ENCODE measurements at regions not wholly inside any gene's neighbourhood (a gene's known extent, or its start where the extent isn't known, plus 50 kb on each side); places are given as distances from the start of the nearest gene placed in this dataset.

DNA sequence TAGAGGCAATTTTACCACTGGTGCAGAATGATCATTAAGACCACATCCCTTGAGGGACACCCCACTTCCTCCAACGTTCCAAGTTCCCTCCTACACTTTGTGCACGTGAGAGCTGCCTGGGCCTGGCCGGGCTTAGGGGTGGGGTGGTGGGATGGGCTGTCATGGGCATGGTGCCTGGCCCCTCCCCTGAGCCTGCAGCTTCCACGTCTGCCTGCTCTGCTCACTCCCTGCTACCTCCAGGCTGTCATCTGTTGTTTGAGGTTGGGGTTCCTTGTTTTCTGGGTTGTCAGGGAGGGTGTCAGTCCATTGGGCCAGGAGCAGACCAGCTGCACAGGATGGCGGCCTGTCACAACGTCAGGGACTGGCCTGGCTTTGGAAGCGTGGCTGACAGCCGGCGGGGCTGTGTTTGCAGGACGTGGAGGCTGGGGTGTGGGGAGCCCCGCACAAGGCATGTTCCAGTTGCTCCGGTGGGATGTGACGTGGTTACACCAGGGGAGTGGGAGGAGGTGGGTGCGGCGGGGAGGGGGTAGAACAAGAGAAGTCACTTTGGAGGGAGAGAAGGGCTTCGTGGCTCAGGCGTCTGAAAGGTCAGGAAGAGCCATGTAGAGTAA is 72.3 kb downstream of the RTP5 start:
- Histone ChIP-seq H3K36me3 (ENCODE audit: low read length) (no peaks in the 10 kb centered on the region), H3K27me3 (ENCODE audit: low read length) (no peaks in the 10 kb centered on the region), H3K4me3 (ENCODE audit: insufficient read depth, low read length, poor library complexity, severe bottlenecking) (no peak overlapping the region), H3K79me2 (ENCODE audit: insufficient read depth, low read length) (no peaks in the 10 kb centered on the region), H2AFZ (ENCODE audit: low read depth, low read length, severe bottlenecking) (no peak overlapping the region), H3K27ac (ENCODE audit: low read depth, low read length) (no peak overlapping the region), H3K9me3 (ENCODE audit: insufficient read depth, low read length) (no peaks in the 10 kb centered on the region), H4K20me1 (ENCODE audit: low read depth, low read length) (no peaks in the 10 kb centered on the region), H3K9me2 (replicated peaks; ENCODE audit: insufficient read depth, low read length) (no peaks in the 10 kb centered on the region), H3K9ac (ENCODE audit: low read length) (no peak overlapping the region), H3F3A (ENCODE audit: insufficient read depth) (no peaks in the 10 kb centered on the region), H3K4me2 (ENCODE audit: low read depth, low read length, poor library complexity, severe bottlenecking) (no peak overlapping the region)
- TF ChIP-seq, protein P1, sequence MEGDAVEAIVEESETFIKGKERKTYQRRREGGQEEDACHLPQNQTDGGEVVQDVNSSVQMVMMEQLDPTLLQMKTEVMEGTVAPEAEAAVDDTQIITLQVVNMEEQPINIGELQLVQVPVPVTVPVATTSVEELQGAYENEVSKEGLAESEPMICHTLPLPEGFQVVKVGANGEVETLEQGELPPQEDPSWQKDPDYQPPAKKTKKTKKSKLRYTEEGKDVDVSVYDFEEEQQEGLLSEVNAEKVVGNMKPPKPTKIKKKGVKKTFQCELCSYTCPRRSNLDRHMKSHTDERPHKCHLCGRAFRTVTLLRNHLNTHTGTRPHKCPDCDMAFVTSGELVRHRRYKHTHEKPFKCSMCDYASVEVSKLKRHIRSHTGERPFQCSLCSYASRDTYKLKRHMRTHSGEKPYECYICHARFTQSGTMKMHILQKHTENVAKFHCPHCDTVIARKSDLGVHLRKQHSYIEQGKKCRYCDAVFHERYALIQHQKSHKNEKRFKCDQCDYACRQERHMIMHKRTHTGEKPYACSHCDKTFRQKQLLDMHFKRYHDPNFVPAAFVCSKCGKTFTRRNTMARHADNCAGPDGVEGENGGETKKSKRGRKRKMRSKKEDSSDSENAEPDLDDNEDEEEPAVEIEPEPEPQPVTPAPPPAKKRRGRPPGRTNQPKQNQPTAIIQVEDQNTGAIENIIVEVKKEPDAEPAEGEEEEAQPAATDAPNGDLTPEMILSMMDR (IDR thresholded peaks at IDR 0.05; ENCODE audit: insufficient read depth, low read length, poor library complexity, severe bottlenecking) = no peak
- no peak for TF ChIP-seq EZH2phosphoT487 (conservative IDR thresholded peaks at IDR 0.05; ENCODE audit: low read length)

DNA sequence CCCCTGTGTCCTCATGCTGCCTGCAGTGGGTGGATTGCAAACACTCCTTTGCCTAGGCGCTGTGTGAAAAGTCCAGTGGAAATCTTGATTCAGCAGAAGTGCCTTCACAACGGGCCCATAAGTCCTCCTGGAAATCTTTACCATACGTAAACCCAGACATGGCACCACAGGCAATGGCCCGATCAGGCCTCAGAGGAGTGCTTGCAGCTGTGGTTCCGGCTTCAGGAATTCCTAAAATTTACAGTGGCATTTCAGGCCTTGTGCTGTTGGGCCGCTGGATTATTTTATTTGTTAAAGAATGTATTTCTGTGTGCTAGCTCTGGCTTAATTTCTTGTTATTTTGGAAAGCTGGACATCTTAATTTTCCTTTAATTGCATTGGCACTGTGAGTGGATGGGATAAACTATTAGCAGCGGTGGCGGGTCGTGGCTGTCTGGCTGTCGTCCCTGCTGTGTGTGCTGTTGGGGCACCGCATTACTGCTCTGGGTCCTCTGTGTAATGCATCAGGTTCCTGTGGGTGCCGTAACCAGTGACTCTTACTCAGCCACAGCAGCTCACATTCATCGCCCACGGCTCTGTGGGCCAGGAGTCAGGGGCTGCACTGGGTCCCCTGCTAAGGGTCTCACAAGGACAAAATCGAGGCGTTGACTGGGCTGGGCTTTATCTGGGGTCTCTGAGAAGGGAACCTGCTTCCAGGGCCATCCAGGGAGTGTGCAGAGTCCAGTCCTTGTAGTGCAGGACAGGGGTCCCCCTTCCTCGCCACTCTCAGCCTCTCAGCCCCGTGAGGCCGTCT is 73.1 kb downstream of the RTP5 start:
- Histone ChIP-seq H3K9me3 (ENCODE audit: insufficient read depth, low read length) (no peaks in the 10 kb centered on the region), H3F3A (ENCODE audit: insufficient read depth) (no peaks in the 10 kb centered on the region), H3K9ac (ENCODE audit: low read length) (no peak overlapping the region), H3K9me2 (replicated peaks; ENCODE audit: insufficient read depth, low read length) (no peaks in the 10 kb centered on the region), H3K36me3 (ENCODE audit: low read length) (no peaks in the 10 kb centered on the region), H3K79me2 (ENCODE audit: insufficient read depth, low read length) (no peaks in the 10 kb centered on the region), H3K27me3 (ENCODE audit: low read length) (no peaks in the 10 kb centered on the region), H2AFZ (ENCODE audit: low read depth, low read length, severe bottlenecking) (no peak overlapping the region), H4K20me1 (ENCODE audit: low read depth, low read length) (no peaks in the 10 kb centered on the region), H3K4me3 (ENCODE audit: insufficient read depth, low read length, poor library complexity, severe bottlenecking) (no peak overlapping the region), H3K27ac (ENCODE audit: low read depth, low read length) (no peak overlapping the region), H3K4me2 (ENCODE audit: low read depth, low read length, poor library complexity, severe bottlenecking) (no peak overlapping the region)
- TF ChIP-seq, protein P1 (IDR thresholded peaks at IDR 0.05; ENCODE audit: insufficient read depth, low read length, poor library complexity, severe bottlenecking) = no peak

DNA sequence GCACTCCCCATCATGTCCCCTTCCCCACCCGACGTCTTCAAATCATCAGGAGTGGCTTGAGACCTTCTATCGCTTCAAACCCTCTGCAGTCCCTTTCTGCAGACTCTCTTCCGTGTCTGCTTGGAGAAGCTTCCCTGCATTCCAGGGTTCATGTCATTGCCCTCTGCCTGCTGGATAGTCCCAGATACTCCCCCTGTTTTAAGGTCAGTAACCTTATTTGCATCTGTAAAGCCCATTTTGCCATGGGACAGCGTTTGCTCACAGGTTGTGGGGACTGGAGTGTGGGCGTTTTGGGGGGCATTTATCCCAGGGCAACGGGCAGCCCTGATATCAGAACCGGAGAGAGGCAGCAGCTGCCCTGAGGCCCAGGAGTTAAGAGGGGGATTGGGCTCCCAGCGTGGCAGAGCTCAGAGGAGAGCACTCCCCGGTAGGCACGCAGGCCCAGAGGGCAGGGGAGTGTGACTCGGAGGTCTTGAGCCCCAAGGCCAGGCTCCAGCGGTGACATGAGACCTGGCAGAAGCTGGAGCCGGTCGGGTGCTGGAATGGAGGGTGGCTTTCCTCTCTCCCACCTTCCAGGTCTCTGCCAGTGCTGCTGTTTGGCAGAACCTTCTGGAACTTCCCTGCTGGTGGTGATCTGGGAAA is 73.8 kb downstream of the RTP5 start:
- no peak overlapping the region for H3K4me2 ChIP-seq (ENCODE audit: low read depth, low read length, poor library complexity, severe bottlenecking)
- no peaks in the 10 kb centered on the region for H3K36me3 ChIP-seq (ENCODE audit: low read length)
- H3K27ac ChIP-seq (ENCODE audit: low read depth, low read length) = no peak overlapping the region
- H3K27me3 ChIP-seq (ENCODE audit: low read length) = no peaks in the 10 kb centered on the region
- H3F3A ChIP-seq (ENCODE audit: insufficient read depth) = no peaks in the 10 kb centered on the region
- H3K79me2 ChIP-seq (ENCODE audit: insufficient read depth, low read length) = no peaks in the 10 kb centered on the region
- no peaks in the 10 kb centered on the region for H3K9me3 ChIP-seq (ENCODE audit: insufficient read depth, low read length)
- no peak overlapping the region for H3K9ac ChIP-seq (ENCODE audit: low read length)
- no peak for TF ChIP-seq EZH2phosphoT487 (conservative IDR thresholded peaks at IDR 0.05; ENCODE audit: low read length)
- TF ChIP-seq, protein P1 (IDR thresholded peaks at IDR 0.05; ENCODE audit: insufficient read depth, low read length, poor library complexity, severe bottlenecking) = no peak
- no peaks in the 10 kb centered on the region for H3K9me2 ChIP-seq (replicated peaks; ENCODE audit: insufficient read depth, low read length)
- no peak overlapping the region for H3K4me3 ChIP-seq (ENCODE audit: insufficient read depth, low read length, poor library complexity, severe bottlenecking)
- no peak overlapping the region for H2AFZ ChIP-seq (ENCODE audit: low read depth, low read length, severe bottlenecking)
- no peaks in the 10 kb centered on the region for H4K20me1 ChIP-seq (ENCODE audit: low read depth, low read length)

All from SU-DHL-6 (cell line).